NCI-H1105 treated with DMSO at 0.1 percent for 48 hours (cell line): ENCODE measurements at regions not wholly inside any gene's neighbourhood (a gene's known extent, or its start where the extent isn't known, plus 50 kb on each side); places are given as distances from the start of the nearest gene placed in this dataset.
A peak's percentile ranks its signal among the peaks of the same experiment; 100 is the strongest.

Experiments
- DNase-seq: peaks from one replicate; lab custom pipeline; 2025; lab: John Stamatoyannopoulos, UW

DNA sequence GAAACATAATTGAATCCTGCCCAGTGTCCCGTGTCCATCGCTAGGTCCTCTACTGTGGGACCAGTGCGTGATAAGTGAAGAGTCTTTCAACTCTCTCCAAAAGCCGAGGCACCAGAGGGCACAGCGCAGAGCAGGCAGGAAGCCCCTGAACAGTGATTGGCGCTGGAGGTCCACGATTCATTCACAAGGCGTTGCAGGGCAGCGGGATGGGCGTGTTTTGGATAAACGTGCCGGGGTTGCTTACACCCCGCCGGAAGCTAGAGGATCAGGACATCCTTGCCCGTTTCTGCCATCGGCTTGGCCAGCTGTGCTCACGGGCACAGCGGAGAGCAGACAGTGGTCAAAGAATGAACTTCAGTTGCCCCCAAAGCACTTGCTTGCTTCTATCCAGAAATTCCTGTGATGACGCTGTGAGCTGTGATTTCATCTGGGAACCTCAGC is 86.0 kb upstream of the PFKP start:
- no peak for DNase-seq

- no peak for DNase-seq
Observed at GRCh38 chr10:2980791-2981360, 86.5 kb upstream of the PFKP start.

DNA sequence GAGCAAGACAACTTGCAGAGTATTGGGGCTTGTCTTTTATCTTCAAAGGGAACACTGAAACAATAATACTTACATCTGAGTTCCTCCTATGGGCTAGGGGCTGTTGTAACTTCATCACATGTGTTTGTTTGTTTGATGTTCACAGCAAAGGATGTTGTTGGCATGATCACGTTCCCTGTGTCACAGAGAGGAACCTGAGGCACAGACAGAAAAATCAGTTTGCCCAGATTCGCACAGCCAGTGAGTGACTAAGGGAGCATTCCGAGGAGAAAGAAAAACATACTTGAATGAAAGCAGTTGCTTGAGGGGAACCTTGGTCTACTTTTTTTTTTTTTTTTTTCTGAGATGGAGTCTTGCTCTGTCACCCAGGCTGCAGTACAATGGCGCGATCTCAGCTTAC is 87.2 kb upstream of the PFKP start:
- DNase-seq: no peak

- no peak for DNase-seq
Observed at GRCh38 chr10:2979306-2979705, 88.0 kb upstream of the PFKP start.

- DNase-seq: no peak
Observed at GRCh38 chr10:2978574-2979273, 88.6 kb upstream of the PFKP start.

DNA sequence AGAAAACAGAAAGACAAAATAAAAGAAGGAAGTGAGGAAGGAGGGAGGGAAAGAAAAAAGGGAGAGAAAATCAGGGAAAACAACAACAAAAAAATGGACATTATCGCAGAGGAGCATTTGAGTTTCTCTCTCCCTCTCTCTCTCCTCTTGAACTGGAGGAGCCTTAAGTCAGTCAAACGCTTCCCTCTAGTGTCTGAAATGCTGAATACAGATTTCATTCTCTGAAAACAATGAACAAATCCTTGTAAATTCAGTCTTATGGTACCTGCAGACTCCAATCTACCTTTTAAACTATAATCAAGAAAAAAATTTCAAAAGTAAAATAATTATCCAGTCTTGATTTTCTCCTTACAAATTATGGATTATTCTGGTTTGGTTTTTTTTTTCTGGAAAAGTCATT is 89.2 kb upstream of the PFKP start:
- peak; percentile 60 for DNase-seq

DNA sequence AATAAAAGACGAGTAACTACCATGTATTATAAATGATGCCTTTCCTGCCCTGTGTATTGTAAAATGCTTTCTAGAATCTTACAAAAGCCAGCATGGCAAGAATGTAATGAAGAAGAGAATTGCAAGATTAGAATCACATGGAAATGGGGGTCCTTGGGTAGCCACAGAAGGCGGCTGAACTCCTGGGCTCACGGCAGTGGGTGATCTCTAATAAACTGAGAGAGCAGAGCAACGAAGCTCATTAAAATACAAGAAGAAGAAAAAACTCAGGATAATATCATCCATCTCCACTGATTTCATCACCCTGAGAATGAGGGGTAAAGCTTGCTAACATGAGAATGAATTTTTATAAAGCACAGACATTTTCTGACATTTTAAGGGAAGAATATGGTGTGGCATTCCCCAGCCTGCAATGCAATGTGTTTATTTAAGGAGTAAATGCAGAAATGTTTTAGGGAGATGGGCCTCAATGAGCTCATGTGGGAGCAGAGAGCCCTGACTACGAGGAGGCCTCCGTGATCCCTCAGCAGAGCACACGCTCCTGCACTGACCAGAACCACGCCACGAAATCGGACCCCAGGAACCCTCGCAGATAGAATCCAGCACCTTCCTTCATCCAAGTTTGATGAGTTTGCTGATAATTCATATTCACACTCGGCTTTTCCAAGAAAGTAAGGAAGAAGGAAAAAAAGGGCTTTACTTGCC is 92.7 kb upstream of the PFKP start:
- no peak for DNase-seq

DNA sequence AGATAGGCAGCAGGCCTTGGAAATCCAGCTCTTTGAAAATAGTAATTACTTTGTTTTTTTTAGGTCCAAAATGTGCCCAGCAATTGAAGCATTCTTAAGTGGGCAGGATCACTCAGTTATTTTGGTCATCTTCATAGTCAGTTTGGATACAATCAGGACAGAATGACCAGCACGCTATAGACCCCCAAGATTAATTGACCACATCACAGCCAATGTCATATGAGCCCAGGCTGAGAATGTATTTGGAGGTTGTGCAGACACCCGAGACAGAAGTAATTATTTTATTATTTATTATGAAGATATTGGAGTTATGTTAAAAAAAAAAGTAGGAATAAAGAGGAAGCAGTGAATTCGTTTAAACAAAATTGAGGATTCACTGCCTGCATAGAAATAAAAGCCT is 93.3 kb upstream of the PFKP start:
- no peak for DNase-seq

DNA sequence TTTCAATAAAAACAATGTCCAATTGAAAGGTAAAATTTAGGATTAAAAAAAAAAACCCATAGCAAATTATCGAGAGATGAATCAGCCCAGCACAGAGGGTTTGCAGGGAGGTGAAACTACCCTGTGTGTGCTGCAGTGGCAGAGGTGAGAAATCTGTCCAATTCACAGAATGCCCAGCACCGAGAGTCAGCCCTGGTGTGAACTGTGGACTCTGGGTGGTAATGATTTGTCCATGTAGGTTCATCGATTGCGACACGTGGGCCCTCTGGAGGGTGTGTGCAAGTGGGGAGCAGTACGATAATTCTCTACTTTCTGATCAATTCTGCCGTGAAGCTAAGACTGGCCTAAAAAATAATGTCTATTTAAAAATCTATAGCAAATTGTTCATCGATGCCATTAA is 94.5 kb upstream of the PFKP start:
- no peak for DNase-seq

- DNase-seq: no peak
Observed at GRCh38 chr10:2972216-2972615, 95.1 kb upstream of the PFKP start.

DNA sequence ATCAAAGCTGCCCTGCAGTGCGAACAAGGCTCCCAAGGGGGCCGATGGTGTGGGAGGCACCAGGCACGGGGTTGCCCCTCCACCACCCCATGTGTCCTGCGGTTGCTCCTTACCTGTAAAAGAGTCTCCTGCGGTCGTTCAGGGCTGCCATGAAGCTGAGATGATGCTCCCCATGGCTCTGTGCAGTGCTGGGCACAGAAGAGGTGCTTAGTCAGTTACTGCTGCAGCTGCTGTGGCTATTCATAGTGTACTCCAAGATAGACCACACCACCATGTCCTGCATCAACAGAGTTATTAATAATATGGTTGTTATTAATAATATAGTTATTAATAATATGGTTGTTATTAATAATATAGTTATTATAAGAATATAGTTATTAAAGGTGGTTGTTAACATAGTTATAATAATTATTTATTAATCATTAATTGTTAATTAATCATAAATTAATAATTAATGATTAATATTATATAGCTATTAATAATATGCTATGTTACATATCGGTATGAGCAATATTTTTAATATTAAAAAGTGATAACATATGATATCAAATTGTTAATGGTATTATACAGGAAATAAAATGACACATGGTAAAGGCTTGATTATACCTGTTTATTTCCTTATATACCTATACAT is 97.0 kb upstream of the PFKP start:
- DNase-seq: no peak

DNA sequence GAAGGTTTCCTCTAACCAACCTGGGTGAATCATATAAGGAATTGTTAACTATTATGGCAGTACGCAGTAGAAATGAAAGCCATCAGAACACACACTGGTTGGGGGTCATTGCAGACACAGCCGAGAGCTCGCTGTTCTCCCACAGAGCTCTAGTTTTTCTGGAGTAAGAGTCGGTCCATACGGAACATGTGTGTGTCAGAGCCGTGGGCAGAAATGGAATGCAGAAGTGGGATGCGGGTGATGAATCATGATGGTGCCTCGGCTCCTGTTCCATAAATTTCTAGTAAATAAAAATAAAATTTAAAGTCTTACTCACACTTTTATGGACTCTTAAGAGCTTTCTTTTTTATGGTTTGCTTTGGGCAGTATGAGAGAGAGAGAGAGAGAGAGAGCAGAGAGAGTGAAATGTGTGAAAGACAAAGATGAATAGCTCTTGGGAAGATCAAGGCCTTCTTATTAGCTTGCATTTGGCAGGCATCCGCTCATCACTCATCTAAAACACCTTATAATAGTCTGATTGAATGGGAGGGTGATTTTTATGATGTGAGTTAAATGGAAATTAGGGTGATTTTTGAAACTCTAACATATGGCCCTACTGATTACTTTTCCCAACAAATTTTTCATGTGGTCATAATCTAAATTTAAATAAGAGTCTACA is 98.8 kb upstream of the PFKP start:
- no peak for DNase-seq

GRCh38 chr10:2966134-2966533 is 101.2 kb upstream of the PFKP start:
- no peak for DNase-seq

GRCh38 chr10:2964632-2965296 is 102.6 kb upstream of the PFKP start:
- DNase-seq: no peak

- DNase-seq: no peak
Observed at GRCh38 chr10:2963889-2964631, 103.3 kb upstream of the PFKP start.

GRCh38 chr10:2962194-2962593 is 105.2 kb upstream of the PFKP start:
- DNase-seq: no peak

GRCh38 chr10:2958659-2959058 is 108.7 kb upstream of the PFKP start:
- DNase-seq: no peak

DNA sequence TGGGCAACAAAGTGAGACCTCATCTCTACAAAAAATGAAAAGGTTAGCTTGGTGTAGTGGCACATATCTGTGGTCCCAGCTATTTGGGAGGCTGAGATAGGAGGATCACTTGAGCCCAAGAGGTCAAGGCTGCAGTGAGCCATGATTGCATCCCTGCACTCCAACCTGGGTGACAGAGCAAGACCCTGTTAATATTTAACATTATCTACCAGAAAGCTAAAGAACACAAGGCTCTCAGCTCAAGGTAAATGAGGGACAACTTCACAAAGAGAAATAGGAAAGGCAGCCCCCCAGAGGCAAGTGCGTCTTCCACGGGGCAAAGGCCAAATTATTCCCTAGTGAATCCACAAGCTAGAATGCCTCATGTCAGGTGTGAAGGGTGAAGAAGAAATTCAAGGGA is 109.6 kb upstream of the PFKP start:
- DNase-seq: no peak

DNA sequence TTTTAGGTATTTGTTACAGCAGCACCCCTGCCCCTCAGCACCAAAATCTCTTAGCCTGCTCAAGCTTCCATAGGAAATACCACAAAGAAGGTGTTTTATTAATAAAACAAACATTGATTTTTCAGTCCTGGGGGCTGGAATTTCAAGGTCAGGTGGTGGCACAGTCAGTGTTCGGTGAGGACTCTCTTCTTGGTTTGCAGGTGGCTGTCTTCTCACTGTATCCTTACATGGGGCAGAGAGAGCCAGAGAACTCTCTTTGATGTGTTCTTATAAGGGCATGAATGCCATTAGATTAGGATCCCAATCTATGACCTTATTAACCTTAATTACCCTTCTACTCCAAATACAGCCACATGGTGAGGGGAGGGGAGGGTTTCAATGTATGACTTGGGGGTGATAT is 112.3 kb upstream of the PFKP start:
- no peak for DNase-seq

GRCh38 chr10:2953495-2953894 is 113.9 kb upstream of the PFKP start:
- DNase-seq: no peak

DNA sequence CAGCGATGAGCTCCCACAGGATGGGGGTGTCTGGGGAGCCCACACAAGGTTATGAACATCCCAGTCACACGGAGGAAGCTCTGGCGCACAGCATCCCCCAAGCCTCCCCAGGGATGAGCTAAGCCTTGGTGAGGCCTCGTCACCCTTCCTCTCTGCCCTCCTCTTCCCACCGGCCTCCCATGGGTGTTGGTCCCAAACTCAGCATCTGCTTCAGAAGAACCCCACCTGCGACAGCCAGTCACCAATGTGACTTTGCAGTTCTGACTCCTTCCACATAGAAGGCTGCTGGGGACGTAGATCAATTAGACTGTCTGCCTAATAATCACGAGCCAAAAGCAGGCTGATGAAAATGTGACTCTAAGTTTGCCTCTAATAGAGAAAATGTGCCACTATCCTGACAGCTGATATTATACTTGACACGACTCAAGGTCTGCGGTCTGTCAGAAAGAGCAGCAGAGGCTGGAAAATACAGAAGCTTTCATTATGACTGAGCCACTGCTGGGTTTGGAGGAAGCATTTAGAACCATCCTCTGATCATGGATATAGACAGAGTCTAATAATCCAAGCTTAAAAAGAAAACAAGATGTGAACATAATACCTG is 116.0 kb upstream of the PFKP start:
- DNase-seq: no peak
